Fibroblast of lung (primary cell): ENCODE measurements at regions not wholly inside any gene's neighbourhood (a gene's known extent, or its start where the extent isn't known, plus 50 kb on each side); places are given as distances from the start of the nearest gene placed in this dataset.

Experiments
- CTCF ChIP-seq, 2 donors: IDR thresholded peaks in 1 of 2; conservative IDR thresholded peaks in 1 of 2; 1 replicate in 1 of 2; 2 replicates in 1 of 2; pipeline ENCODE4 v1.5.1; 2011 to 2012; ENCODE audit warnings: low read length in 2 of 2, control low read depth in 1 of 2, inconsistent platforms in 1 of 2, low read depth in 1 of 2, mild to moderate bottlenecking in 1 of 2
- EZH2 ChIP-seq: IDR thresholded peaks from 2 replicates; pipeline ENCODE4 v1.5.1; 2012; ENCODE audit warnings: low read length, control low read depth, mild to moderate bottlenecking; ENCODE audit errors: missing control alignments

DNA sequence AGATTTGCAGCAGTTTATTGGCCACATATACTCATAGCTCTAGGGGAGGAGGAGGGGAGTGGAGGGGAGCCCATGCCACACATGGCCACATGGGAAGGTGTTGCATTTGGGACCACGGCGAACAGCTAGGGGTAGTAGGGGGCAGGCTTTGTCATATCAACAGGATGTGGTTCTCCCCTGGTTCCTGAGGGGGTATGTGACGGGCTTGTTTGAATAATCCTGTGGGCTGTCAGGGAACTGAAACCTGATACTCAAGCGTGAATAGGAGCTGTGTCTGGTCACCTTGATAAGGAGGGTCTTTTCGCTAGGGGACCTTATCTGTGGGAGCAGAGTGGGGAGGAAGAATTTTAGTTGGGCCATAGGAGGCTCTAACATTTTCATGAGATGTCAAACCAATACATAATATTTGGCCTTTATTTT is 264.7 kb downstream of the CTH start:
- no peak for TF ChIP-seq CTCF (conservative IDR thresholded peaks at IDR 0.05 in 1 of 2, IDR thresholded peaks at IDR 0.05 in 1 of 2; ENCODE audit: low read depth in 1 of 2, low read length in 2 of 2)
- TF ChIP-seq EZH2: no peak
